ENCODE measurements at regions not wholly inside any gene's neighbourhood (a gene's known extent, or its start where the extent isn't known, plus 50 kb on each side); places are given as distances from the start of the nearest gene placed in this dataset.

DNA sequence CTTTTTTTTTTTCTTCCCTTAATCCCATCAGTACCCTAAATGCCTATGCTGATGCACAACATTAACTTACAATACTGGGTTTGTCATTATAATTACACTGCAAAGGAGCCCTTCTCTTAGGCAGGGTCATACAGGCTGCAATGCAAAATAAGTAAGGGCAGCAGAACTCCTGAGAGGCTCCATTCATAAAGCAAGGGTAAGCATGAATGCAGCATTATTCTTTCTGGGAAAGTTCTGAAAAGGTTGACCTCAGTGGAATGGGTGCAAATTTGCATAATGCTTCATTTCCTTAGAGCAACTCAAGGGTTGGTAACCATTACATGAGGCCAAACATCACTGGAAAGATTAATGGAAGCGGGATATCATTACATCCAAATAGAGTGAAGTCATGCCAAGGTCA is 789.2 kb downstream of the KLHL13 start:
- BruUV-seq (replicated peaks): no TSS peak
- Histone ChIP-seq H3K27me3 (ENCODE audit: control insufficient read depth in 1 of 2, insufficient read depth in 2 of 2, low read length in 2 of 2) (no peaks in the 10 kb centered on the region), H3K9me3 (ENCODE audit: low read length) (no peaks in the 10 kb centered on the region), H4K20me1 (ENCODE audit: insufficient read depth, low read length) (no peaks in the 10 kb centered on the region), H3K36me3 (replicated peaks in 1 of 2; ENCODE audit: control insufficient read depth in 1 of 2, insufficient read depth in 2 of 2, low read length in 2 of 2) (no peaks in the 10 kb centered on the region), H3K27ac (ENCODE audit: extremely low read length, insufficient read depth, low read length) (no peak overlapping the region), H3K79me2 (ENCODE audit: insufficient read depth, low read length) (no peaks in the 10 kb centered on the region), H3K9ac (ENCODE audit: insufficient read depth, low read depth, low read length) (no peak overlapping the region), H3K4me1 (ENCODE audit: insufficient read depth, low read length) (no peaks in the 10 kb centered on the region), H3K4me3 (replicated peaks in 1 of 3; ENCODE audit: insufficient read depth in 1 of 3, low read depth in 2 of 3, low read length in 3 of 3) (no peak overlapping the region), H2AFZ (ENCODE audit: low read length) (no peak overlapping the region), H3K4me2 (ENCODE audit: low read depth, low read length) (no peak overlapping the region)
- ATAC-seq (no peak), DNase-seq (ENCODE audit: low spot score) (no peak), FAIRE-seq (no peak)
- WGBS (ENCODE audit: low lambda C conversion rate): 0% methylated on average over 1 of the region's 1 CpG
- ChIA-PET POLR2A (no interaction called here), CTCF (ENCODE audit: low intra/inter-chr PET ratio, low total read pairs) (no interaction called here)
- TF ChIP-seq, protein P1, sequence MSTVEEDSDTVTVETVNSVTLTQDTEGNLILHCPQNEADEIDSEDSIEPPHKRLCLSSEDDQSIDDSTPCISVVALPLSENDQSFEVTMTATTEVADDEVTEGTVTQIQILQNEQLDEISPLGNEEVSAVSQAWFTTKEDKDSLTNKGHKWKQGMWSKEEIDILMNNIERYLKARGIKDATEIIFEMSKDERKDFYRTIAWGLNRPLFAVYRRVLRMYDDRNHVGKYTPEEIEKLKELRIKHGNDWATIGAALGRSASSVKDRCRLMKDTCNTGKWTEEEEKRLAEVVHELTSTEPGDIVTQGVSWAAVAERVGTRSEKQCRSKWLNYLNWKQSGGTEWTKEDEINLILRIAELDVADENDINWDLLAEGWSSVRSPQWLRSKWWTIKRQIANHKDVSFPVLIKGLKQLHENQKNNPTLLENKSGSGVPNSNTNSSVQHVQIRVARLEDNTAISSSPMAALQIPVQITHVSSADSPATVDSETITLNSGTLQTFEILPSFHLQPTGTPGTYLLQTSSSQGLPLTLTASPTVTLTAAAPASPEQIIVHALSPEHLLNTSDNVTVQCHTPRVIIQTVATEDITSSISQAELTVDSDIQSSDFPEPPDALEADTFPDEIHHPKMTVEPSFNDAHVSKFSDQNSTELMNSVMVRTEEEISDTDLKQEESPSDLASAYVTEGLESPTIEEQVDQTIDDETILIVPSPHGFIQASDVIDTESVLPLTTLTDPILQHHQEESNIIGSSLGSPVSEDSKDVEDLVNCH (CRISPR knock-in tag; IDR thresholded peaks at IDR 0.05): no peak
- TF ChIP-seq TARDBP (CRISPR knock-in tag; IDR thresholded peaks at IDR 0.05) (no peak), ZNF788 (CRISPR knock-in tag; IDR thresholded peaks at IDR 0.05; ENCODE audit: borderline replicate concordance) (no peak), ZSCAN22 (CRISPR knock-in tag; IDR thresholded peaks at IDR 0.05) (no peak), ZNF737 (CRISPR knock-in tag; IDR thresholded peaks at IDR 0.05; ENCODE audit: borderline replicate concordance) (no peak), PHF20 (CRISPR knock-in tag; IDR thresholded peaks at IDR 0.05) (no peak), ZNF749 (CRISPR knock-in tag; IDR thresholded peaks at IDR 0.05; ENCODE audit: borderline replicate concordance) (no peak), EEA1 (CRISPR knock-in tag; IDR thresholded peaks at IDR 0.05; ENCODE audit: borderline replicate concordance) (no peak), HOXA7 (CRISPR knock-in tag; IDR thresholded peaks at IDR 0.05) (no peak), AKAP8 (CRISPR knock-in tag; IDR thresholded peaks at IDR 0.05) (no peak), SALL2 (CRISPR knock-in tag; IDR thresholded peaks at IDR 0.05) (no peak), HMG20B (CRISPR knock-in tag; conservative IDR thresholded peaks at IDR 0.05) (no peak), ATF1 (CRISPR knock-in tag; IDR thresholded peaks at IDR 0.05) (no peak)
- TF ChIP-seq, protein P2, sequence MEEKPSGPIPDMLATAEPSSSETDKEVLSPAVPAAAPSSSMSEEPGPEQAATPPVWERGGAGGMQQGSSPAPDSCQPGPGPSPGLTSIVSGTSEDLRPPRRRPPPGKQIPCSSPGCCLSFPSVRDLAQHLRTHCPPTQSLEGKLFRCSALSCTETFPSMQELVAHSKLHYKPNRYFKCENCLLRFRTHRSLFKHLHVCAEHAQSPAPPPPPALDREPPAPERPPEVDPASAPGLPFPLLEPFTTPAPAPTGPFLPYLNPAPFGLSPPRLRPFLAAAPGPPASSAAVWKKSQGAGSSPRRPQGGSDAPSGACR (CRISPR knock-in tag; IDR thresholded peaks at IDR 0.05): no peak
- TF ChIP-seq, protein P3, sequence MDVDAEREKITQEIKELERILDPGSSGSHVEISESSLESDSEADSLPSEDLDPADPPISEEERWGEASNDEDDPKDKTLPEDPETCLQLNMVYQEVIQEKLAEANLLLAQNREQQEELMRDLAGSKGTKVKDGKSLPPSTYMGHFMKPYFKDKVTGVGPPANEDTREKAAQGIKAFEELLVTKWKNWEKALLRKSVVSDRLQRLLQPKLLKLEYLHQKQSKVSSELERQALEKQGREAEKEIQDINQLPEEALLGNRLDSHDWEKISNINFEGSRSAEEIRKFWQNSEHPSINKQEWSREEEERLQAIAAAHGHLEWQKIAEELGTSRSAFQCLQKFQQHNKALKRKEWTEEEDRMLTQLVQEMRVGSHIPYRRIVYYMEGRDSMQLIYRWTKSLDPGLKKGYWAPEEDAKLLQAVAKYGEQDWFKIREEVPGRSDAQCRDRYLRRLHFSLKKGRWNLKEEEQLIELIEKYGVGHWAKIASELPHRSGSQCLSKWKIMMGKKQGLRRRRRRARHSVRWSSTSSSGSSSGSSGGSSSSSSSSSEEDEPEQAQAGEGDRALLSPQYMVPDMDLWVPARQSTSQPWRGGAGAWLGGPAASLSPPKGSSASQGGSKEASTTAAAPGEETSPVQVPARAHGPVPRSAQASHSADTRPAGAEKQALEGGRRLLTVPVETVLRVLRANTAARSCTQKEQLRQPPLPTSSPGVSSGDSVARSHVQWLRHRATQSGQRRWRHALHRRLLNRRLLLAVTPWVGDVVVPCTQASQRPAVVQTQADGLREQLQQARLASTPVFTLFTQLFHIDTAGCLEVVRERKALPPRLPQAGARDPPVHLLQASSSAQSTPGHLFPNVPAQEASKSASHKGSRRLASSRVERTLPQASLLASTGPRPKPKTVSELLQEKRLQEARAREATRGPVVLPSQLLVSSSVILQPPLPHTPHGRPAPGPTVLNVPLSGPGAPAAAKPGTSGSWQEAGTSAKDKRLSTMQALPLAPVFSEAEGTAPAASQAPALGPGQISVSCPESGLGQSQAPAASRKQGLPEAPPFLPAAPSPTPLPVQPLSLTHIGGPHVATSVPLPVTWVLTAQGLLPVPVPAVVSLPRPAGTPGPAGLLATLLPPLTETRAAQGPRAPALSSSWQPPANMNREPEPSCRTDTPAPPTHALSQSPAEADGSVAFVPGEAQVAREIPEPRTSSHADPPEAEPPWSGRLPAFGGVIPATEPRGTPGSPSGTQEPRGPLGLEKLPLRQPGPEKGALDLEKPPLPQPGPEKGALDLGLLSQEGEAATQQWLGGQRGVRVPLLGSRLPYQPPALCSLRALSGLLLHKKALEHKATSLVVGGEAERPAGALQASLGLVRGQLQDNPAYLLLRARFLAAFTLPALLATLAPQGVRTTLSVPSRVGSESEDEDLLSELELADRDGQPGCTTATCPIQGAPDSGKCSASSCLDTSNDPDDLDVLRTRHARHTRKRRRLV (CRISPR knock-in tag; IDR thresholded peaks at IDR 0.05): no peak
- TF ChIP-seq, protein P4, sequence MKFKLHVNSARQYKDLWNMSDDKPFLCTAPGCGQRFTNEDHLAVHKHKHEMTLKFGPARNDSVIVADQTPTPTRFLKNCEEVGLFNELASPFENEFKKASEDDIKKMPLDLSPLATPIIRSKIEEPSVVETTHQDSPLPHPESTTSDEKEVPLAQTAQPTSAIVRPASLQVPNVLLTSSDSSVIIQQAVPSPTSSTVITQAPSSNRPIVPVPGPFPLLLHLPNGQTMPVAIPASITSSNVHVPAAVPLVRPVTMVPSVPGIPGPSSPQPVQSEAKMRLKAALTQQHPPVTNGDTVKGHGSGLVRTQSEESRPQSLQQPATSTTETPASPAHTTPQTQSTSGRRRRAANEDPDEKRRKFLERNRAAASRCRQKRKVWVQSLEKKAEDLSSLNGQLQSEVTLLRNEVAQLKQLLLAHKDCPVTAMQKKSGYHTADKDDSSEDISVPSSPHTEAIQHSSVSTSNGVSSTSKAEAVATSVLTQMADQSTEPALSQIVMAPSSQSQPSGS (CRISPR knock-in tag; IDR thresholded peaks at IDR 0.05): no peak
- in situ Hi-C loops (cut with HindIII; ENCODE audit: extremely low pct_ligation_motif_present, low pct_unique_long_range_greater_than_20kb): no loop called here
- intact Hi-C loops (cut with micrococcal nuclease; ENCODE audit: unreplicated experiment): no loop called here

All from HepG2 (cell line).